Ascending aorta (tissue), 2 donors: ENCODE measurements at regions not wholly inside any gene's neighbourhood (a gene's known extent, or its start where the extent isn't known, plus 50 kb on each side); places are given as distances from the start of the nearest gene placed in this dataset.

ENCODE experiments used
- DNase-seq, 2 donors: peaks; one replicate each; pipeline ENCODE4 v3.0.0-alpha.2; 2019; ENCODE audit warnings: low spot score in 2 of 2
- H3K27ac ChIP-seq, 2 donors: fragments of 200-600 bp; sonication (generic); one replicate each; pipeline ENCODE4 v1.5.1; 2016 to 2017; ENCODE audit warnings: mild to moderate bottlenecking in 1 of 2
- H3K27me3 ChIP-seq: fragments of 200-600 bp; sonication (generic); one replicate; pipeline ENCODE4 v1.5.1; 2017
- H3K36me3 ChIP-seq, 2 donors: fragments of 200-600 bp; sonication (generic); one replicate each; pipeline ENCODE4 v1.5.1; 2016
- H3K4me1 ChIP-seq, 2 donors: fragments of 200-600 bp; sonication (generic); one replicate each; pipeline ENCODE4 v1.5.1; 2016 to 2017; ENCODE audit warnings: mild to moderate bottlenecking in 1 of 2
- H3K4me3 ChIP-seq, 2 donors: fragments of 200-600 bp; sonication (generic); one replicate each; pipeline ENCODE4 v1.5.1; 2016 to 2017; ENCODE audit warnings: mild to moderate bottlenecking in 1 of 2
- H3K9me3 ChIP-seq, 2 donors: fragments of 200-600 bp; sonication (generic); one replicate each; pipeline ENCODE4 v1.5.1; 2016
- intact Hi-C: fragments of 100-400 bp; cut with DNase I; formaldehyde crosslinking; loops from one replicate; pipeline ENCODE4 v1.15.1; 2023
- TF ChIP-seq, protein P1 (sequence below), 3 experiments: fragments of 200-600 bp in 2 of 3; fragments of 450-650 bp in 1 of 3; sonication (generic) in 2 of 3; IDR thresholded peaks; one replicate each; pipeline ENCODE4 v1.5.1; 2016 to 2019; ENCODE audit warnings: antibody characterized with exemption in 3 of 3, mild to moderate bottlenecking in 1 of 3, moderate library complexity in 1 of 3

GRCh38 chr4:8735236-8736089 is 136.2 kb downstream of the HMX1 start:
- TF ChIP-seq, protein P1, sequence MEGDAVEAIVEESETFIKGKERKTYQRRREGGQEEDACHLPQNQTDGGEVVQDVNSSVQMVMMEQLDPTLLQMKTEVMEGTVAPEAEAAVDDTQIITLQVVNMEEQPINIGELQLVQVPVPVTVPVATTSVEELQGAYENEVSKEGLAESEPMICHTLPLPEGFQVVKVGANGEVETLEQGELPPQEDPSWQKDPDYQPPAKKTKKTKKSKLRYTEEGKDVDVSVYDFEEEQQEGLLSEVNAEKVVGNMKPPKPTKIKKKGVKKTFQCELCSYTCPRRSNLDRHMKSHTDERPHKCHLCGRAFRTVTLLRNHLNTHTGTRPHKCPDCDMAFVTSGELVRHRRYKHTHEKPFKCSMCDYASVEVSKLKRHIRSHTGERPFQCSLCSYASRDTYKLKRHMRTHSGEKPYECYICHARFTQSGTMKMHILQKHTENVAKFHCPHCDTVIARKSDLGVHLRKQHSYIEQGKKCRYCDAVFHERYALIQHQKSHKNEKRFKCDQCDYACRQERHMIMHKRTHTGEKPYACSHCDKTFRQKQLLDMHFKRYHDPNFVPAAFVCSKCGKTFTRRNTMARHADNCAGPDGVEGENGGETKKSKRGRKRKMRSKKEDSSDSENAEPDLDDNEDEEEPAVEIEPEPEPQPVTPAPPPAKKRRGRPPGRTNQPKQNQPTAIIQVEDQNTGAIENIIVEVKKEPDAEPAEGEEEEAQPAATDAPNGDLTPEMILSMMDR (IDR thresholded peaks at IDR 0.05), result no peak
- DNase-seq, result peak in 1 of 2 donors; percentile 44

DNA sequence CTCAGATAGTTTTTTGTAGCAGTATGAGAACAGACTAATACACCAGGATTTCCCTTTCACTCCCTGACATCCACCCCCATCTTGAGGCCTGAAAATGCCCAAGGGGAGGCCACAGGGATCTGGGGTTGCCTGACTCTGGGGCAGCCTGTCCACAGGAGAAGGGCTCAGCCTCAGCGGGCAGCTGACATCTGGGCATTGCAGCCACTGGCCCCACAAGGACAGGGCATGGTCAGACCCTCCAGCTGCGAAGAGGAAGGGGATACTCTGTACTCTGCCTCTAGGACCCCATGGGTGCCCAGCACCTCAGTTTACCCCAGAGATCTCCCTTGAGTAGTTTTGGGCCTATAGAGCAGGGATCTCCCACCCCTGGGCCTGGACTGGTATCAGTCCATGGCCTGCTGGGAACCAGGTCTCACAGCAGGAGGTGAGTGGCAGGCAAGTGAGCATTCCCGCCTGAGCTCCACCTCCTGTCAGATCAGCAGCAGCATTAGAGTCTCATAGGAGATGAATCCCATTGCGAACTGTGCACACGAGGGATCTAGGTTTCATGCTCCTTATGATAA is 138.9 kb downstream of the HMX1 start:
- Histone ChIP-seq H3K4me3 (no peak overlapping the region), H3K27me3 (no peaks in the 10 kb centered on the region), H3K9me3 (no peaks in the 10 kb centered on the region), H3K4me1 (no peaks in the 10 kb centered on the region), H3K36me3 (no peaks in the 10 kb centered on the region), H3K27ac (no peak overlapping the region)
- TF ChIP-seq, protein P1 (IDR thresholded peaks at IDR 0.05), result no peak
- DNase-seq, result peak in 1 of 2 donors; percentile 47
- intact Hi-C loops, result no loop called here

More at GRCh38 chr4:8735236-8736089, 136.2 kb downstream of the HMX1 start:
- Histone ChIP-seq H3K9me3 (no peaks in the 10 kb centered on the region), H3K36me3 (no peaks in the 10 kb centered on the region), H3K27ac (no peak overlapping the region), H3K27me3 (no peaks in the 10 kb centered on the region), H3K4me3 (no peak overlapping the region), H3K4me1 (no peaks in the 10 kb centered on the region)
- intact Hi-C loops, result no loop called here

DNA sequence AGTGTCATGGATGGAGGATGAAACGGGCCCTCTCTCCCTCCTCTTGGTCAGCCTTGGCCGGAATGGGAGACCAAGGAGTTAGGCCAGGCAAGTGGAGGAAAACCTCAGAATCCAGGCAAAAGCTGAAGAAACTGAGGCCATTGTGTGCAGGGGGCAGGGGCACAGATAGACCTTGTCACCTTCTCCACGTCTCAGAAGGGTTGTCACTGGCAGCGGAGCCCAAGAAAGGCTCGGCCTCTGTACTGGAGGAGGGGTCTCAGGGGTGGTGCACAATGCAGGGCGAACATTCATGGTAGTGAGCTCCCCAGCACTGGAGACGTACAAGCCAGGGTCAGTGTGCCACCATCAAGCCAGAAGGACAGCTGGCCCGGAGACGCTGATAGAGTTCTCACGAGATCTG is 139.5 kb downstream of the CPZ start:
- TF ChIP-seq, protein P1 (IDR thresholded peaks at IDR 0.05), result no peak
- no peaks in the 10 kb centered on the region for H3K4me1 ChIP-seq
- no peak overlapping the region for H3K27ac ChIP-seq
- H3K9me3 ChIP-seq, result no peaks in the 10 kb centered on the region
- intact Hi-C loops, result no loop called here
- H3K36me3 ChIP-seq, result no peaks in the 10 kb centered on the region
- no peak overlapping the region for H3K4me3 ChIP-seq
- DNase-seq, result peak in 1 of 2 donors; percentile 42
- no peaks in the 10 kb centered on the region for H3K27me3 ChIP-seq

- no peaks in the 10 kb centered on the region for H3K36me3 ChIP-seq
- TF ChIP-seq, protein P1 (IDR thresholded peaks at IDR 0.05), result no peak
- H3K9me3 ChIP-seq, result no peaks in the 10 kb centered on the region
- no peak overlapping the region for H3K4me3 ChIP-seq
- no peaks in the 10 kb centered on the region for H3K27me3 ChIP-seq
- intact Hi-C loops, result no loop called here
- no peaks in the 10 kb centered on the region for H3K4me1 ChIP-seq
- no peak overlapping the region for H3K27ac ChIP-seq
- no peak for DNase-seq
Observed at GRCh38 chr4:8731364-8731763, 138.8 kb downstream of the CPZ start.

- no peaks in the 10 kb centered on the region for H3K36me3 ChIP-seq
- H3K9me3 ChIP-seq, result no peaks in the 10 kb centered on the region
- no peaks in the 10 kb centered on the region for H3K4me1 ChIP-seq
- peak in 1 of 2 donors; percentile 24 for DNase-seq
- TF ChIP-seq, protein P1 (IDR thresholded peaks at IDR 0.05), result no peak
- intact Hi-C loops, result no loop called here
- H3K27me3 ChIP-seq, result no peaks in the 10 kb centered on the region
- H3K4me3 ChIP-seq, result no peak overlapping the region
- no peak overlapping the region for H3K27ac ChIP-seq
Observed at GRCh38 chr4:8730681-8731080, 138.1 kb downstream of the CPZ start.
